Effector memory CD4-positive, alpha-beta T cell (primary cell): ENCODE measurements at regions not wholly inside any gene's neighbourhood (a gene's known extent, or its start where the extent isn't known, plus 50 kb on each side); places are given as distances from the start of the nearest gene placed in this dataset.
A peak's percentile ranks its signal among the peaks of the same experiment; 100 is the strongest.

Source experiments
- DNase-seq, 3 donors: peaks; one replicate each; pipeline ENCODE4 v3.0.0-alpha.2; 2020
- H3K27ac ChIP-seq: 2 replicates; pipeline ENCODE4 v1.7.0; 2013; ENCODE audit warnings: mild to moderate bottlenecking, low read length, moderate library complexity; ENCODE audit not compliant: insufficient read depth, poor library complexity, severe bottlenecking
- H3K27me3 ChIP-seq: replicated peaks from 2 replicates; pipeline ENCODE4 v1.7.0; 2013; ENCODE audit warnings: mild to moderate bottlenecking, low read length; ENCODE audit not compliant: insufficient read depth, control insufficient read depth, poor library complexity, severe bottlenecking
- H3K36me3 ChIP-seq: 2 replicates; pipeline ENCODE4 v1.7.0; 2013; ENCODE audit warnings: mild to moderate bottlenecking, low read length, moderate library complexity; ENCODE audit not compliant: control insufficient read depth, insufficient read depth
- H3K4me1 ChIP-seq: 2 replicates; pipeline ENCODE4 v1.7.0; 2013; ENCODE audit warnings: low read length, mild to moderate bottlenecking; ENCODE audit not compliant: control insufficient read depth, insufficient read depth, poor library complexity, severe bottlenecking
- H3K4me3 ChIP-seq: 2 replicates; pipeline ENCODE4 v1.7.0; 2013; ENCODE audit warnings: low read length, low read depth, mild to moderate bottlenecking; ENCODE audit not compliant: insufficient read depth, poor library complexity, severe bottlenecking
- H3K9me3 ChIP-seq: 2 replicates; pipeline ENCODE4 v1.7.0; 2013; ENCODE audit warnings: mild to moderate bottlenecking, low read length, moderate library complexity; ENCODE audit not compliant: control insufficient read depth

DNA sequence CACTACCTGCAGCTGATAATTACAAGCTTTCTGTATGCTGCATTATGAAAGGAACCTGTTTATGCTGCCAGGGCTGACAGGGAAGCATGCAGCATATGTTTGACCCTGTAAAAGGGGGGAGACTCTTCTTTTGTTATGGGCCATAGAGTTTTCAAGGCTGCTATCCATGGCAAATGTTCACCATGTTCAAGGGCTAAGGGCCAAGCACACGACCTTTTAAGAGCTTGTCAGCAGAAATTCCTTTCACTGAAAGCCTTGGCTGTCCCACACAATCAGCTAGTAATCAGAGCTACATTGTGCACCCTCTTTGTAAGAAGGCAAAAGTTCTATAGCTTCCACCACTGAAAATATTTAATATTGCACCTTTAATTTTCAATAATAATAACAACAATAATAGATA lies 74.2 kb upstream of the MBIP start:
- Histone ChIP-seq H3K9me3 (no peaks in the 10 kb centered on the region), H3K36me3 (no peaks in the 10 kb centered on the region), H3K27ac (no peak overlapping the region), H3K4me1 (no peaks in the 10 kb centered on the region), H3K4me3 (no peak overlapping the region), H3K27me3 (no peaks in the 10 kb centered on the region)
- no peak for DNase-seq

DNA sequence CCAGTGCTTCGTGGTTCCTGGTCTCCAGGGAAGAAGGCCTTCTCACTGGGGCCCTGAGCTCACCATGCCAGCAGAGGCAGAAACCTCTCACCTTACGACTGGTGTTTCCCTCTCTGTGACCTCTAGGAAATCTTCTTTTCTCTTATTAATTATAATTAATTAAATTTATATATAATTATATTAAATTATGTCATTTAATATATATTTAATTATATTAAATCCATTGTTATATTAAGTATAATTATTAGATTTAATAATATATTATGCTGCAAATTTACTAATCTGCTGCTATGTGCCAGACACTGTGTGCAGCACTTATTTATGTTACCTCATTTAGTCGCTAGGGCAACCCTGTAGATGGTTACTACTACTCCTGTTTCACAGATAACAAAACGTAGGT lies 70.3 kb upstream of the MBIP start:
- no peak for DNase-seq

DNA sequence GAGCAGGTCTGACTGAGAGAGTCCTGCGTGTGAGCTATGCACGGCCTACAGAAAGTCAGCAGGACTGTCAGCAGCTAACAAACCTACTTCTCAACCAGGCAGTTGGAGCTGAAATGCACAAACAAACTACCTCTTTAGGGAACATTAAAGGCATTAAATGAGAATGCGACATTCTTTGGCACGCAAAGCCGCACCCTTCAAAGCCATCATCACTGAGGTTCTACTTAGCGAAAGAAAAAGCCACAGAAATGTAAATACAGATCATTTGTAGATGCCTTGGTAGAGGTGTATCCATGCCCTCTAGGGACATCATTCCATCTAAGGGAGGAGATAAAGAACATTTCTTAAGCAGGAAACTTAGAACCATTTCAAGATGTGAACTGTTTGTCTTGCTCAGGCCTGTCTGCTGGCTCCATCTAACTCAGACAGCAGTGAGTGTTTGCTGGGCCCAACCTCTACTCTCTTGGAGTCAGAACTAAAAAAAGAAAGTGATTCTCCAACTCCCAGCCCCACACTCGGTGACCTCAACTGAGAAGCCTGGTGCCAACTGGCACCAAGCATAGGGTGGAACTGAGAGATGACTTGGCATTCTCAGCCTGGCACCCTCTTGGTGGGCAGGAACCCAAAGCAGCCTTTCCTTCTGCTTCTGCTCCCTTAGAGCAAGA lies 63.5 kb upstream of the MBIP start:
- DNase-seq, result no peak
- Histone ChIP-seq H3K4me1 (no peaks in the 10 kb centered on the region), H3K36me3 (no peaks in the 10 kb centered on the region), H3K4me3 (no peak overlapping the region), H3K9me3 (no peaks in the 10 kb centered on the region), H3K27ac (no peak overlapping the region), H3K27me3 (no peaks in the 10 kb centered on the region)

More for the DNA sequence above, 70.3 kb upstream of the MBIP start:
- H3K27me3 ChIP-seq, result no peaks in the 10 kb centered on the region
- H3K27ac ChIP-seq, result no peak overlapping the region
- H3K36me3 ChIP-seq, result no peaks in the 10 kb centered on the region
- H3K4me1 ChIP-seq, result no peaks in the 10 kb centered on the region
- H3K4me3 ChIP-seq, result no peak overlapping the region
- no peaks in the 10 kb centered on the region for H3K9me3 ChIP-seq

DNA sequence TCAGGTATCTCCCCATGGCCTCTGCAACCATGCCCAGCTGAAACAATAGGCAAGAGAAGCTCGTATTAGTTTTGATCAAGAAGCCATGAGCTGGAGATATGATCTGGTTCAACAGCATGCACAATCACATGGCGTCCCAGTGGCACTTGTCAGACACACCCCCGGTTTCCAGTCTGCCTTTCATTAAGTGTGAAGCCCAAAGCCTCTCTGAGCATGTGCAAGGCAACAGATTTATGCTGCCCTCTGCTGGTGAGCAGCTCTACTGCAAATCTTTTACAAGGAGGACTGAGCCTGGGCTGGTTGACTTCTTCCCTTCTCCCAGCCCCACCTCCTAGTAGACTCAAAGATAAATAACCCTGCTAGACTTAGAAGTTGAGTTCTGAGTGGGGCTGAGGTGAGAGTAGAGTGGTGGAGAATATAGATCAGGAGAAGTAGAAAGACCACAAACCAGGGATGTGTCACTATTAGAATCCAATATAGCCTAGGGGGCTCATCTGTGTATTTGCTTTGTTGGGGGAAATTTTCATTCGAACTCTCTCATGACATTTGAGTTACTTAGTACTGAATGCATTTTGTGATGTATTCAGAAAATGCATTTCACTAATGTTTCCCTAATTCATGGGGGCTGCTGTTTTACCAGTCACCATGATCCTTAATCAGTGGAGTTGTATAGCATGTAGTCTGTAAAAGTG lies 53.7 kb upstream of the MBIP start:
- no peak overlapping the region for H3K27ac ChIP-seq
- no peaks in the 10 kb centered on the region for H3K27me3 ChIP-seq
- no peak overlapping the region for H3K4me3 ChIP-seq
- H3K9me3 ChIP-seq, result no peaks in the 10 kb centered on the region
- H3K36me3 ChIP-seq, result no peaks in the 10 kb centered on the region
- peak; percentile 8 to 46 (median 24) for DNase-seq
- H3K4me1 ChIP-seq, result no peaks in the 10 kb centered on the region
